Limb (tissue), 2 donors: ENCODE measurements at regions not wholly inside any gene's neighbourhood (a gene's known extent, or its start where the extent isn't known, plus 50 kb on each side); places are given as distances from the start of the nearest gene placed in this dataset.

Source experiments
- DNase-seq, 2 donors: peaks; one replicate each; pipeline ENCODE4 v3.0.0-alpha.2; 2016; ENCODE audit errors: extremely low spot score in 2 of 2

DNA sequence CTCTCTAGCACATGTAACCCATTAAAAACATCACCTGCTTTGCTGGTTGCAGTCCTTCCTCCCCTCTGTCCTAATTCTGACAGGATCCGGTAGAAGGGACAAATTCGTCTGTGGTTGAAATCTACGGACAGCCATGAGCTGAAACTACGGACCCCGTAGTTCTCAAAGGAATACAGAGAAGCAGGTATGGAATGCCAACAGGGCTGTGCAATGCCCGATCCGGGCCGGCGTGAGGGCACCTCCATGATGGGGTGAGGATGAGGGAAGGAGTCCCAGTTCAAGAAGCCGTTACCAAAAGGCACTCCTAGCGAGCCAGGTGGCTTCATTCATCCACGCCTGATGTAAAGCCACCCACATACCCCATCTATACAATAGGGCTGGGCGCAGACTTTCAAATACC is 160.0 kb upstream of the NSMCE3 start:
- no peak for DNase-seq

DNA sequence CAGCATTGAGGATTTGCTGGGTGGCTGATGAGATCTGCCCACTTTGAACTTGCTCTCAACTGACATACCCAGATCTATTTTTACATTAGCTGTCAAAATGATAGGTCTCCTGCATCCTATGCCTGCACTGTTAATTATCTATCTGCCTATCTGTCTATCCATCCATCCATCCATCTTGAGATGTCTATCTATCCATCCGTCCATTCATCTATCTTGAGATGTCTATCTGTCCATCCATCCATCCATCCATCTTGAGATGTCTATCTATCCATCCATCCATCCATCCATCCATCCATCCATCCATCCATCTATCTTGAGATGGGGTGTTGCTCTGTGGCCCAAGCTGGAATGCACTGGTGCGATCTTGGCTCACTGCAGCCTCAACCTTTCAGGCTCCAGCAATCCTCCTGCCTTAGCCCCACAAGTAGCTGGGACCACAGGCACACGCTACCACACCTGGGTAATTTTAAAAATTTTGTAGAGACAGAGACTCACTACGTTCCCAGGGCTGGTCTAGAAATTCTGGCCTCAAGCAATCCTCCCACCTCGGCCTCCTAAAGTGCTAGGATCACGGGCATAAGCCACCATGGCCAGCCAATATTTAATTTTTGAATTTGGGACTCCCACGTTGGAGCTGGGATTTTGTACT is 159.4 kb upstream of the NSMCE3 start:
- no peak for DNase-seq

- no peak for DNase-seq
Observed at GRCh38 chr15:29425864-29426263, 156.2 kb upstream of the NSMCE3 start.

- DNase-seq, result no peak
Observed at GRCh38 chr15:29424118-29424517, 154.5 kb upstream of the NSMCE3 start.

- no peak for DNase-seq
Observed at GRCh38 chr15:29422606-29423005, 153.0 kb upstream of the NSMCE3 start.

DNA sequence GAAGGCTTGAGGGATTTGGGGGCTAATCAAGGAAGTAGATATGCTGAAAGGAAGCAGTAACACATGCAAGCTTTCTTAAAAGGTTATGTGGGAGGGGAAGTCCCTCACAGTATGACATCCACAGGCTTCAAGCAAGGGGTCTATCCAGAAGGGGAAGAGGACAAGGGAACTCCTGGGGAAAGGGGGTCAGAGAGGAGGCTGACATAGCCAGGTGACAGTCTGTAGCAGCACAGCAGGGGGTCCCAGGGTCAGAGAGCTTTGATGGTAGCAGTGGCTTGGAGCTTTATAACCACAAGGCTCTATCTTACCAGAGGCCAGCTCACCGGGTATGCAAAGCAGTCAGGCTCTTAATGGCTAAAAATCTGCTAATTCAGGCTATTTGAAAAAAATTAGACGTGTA is 150.6 kb upstream of the NSMCE3 start:
- no peak for DNase-seq

- DNase-seq, result no peak
Observed at GRCh38 chr15:29418931-29419330, 149.3 kb upstream of the NSMCE3 start.

DNA sequence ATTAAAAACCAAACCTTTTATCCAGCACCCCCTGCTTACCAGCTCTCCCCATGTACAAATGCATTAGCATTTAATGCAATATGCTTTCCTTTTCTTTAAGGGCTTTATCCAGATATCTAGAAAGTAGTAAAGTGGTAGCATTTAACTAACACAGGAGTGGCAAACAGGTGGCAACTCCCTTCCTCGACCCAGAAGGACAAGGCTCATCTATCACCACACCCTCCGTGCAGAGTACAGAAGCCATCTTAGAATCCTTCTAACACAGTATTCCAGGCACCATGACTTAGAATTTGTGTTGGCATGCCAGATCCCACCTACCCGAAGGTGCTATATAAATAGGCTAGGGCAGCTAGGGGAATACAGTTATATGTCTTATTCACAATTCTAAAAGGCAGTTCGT is 148.6 kb upstream of the NSMCE3 start:
- DNase-seq, result no peak

DNA sequence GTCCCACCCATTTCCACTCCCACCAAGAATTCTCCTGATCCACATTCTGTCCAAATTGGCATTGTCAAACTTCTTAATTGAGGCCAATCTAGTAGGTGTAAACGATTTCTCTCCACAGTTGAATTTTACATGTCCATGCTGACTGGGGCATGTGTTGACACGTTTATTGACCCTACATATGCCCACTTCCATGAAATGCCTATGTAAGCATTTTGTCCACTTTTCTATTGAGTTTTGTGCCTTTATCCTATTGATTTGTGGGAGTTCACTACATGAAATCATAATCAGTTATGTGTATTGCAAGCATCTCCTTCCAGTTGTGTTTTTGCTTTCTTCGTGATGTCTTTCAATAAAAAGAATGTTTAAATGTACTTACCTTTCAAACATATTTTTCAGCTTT is 141.7 kb upstream of the NSMCE3 start:
- no peak for DNase-seq

GRCh38 chr15:29410338-29410737 is 140.7 kb upstream of the NSMCE3 start:
- DNase-seq, result no peak

- no peak for DNase-seq
Observed at GRCh38 chr15:29409890-29410289, 140.3 kb upstream of the NSMCE3 start.

DNA sequence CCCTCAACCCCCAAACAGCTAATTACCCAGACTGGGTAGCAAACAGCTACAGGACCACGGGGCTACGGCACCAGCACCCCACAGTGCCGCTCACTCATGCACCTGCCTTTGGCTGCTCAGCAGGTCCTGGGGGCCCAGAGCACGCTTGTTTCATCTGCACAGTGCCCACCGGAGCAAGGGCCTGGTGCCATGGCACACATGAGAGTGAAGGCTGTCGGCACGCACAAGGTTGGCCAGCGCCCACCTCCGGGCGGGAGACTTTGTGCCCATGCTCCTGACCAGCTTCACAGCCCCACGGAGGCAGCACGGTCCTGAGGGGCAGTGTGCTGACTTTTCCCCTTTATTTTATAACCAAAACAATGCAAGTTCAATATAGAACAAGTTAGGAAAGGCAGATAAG is 135.9 kb upstream of the NSMCE3 start:
- DNase-seq, result no peak

GRCh38 chr15:29403772-29404171 is 134.2 kb upstream of the NSMCE3 start:
- no peak for DNase-seq

DNA sequence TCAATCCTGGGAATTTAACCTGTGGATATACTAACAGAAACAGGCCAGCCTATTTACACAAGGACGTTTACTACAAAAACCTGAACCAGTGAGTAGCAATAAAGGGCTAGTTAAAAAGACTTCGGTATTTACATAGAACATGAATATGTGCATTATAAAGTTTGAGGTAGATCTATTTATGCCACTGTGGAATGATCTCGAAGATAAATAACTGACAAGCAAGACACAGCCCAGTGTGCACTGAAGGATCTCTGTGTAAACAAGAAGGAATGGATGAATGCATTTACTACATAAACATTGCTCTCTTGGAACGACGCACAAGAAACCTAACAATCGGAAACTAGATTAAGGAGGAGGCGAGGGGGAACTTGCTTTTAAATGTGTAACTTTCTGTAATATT is 132.0 kb upstream of the NSMCE3 start:
- DNase-seq, result no peak

- DNase-seq, result no peak
Observed at GRCh38 chr15:29400701-29401100, 131.1 kb upstream of the NSMCE3 start.

DNA sequence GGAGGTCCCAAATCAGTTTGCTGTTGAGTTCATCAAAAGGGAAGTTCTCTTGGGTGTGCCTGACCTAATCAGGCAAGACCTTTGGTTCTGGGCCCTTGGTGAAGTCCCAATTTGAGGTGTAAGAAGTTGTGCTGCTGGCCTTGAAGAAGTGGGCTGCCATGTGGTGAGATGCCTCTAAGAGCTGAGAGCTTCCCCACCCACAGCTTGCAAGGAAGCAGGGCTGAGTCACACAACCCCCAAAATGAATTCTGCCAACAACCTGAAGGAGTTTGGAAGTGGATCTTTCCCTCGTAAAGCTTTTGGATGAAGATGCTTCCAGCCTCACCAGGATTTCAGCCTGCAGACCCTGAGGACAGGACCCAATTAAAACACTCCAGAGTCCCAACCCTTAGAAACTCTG is 129.3 kb upstream of the NSMCE3 start:
- DNase-seq, result no peak

DNA sequence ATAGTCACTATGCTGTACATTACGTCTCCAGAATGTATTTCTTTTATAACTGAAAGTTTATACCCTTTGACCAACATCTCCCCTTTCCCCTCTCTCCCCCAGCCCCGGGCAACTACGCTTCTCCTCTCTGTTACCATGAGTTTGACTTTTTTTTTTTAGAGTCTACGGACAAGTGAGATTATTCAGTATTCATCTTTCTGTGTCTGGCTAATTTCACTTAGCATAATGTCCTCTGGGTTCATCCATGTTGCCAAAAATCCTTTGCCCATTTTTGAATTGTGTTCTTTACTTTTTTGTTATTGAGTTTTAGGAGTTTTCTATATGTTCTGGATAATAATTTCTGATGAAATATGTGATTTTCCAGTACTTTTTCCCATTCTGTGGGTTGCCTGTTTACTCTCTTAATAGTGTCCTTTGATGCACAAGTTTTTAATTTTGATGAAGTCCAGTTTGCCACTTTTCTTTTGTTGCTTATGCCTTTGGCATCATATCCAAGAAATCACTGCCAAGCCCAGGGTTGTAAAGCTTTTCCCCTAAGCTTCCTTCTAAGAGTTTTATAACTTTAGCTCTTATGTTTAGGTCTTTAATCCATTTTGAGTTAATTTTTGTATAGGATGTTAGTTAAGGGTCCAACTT is 126.7 kb upstream of the NSMCE3 start:
- DNase-seq, result no peak

- no peak for DNase-seq
Observed at GRCh38 chr15:29393443-29393842, 123.8 kb upstream of the NSMCE3 start.

GRCh38 chr15:29392358-29392757 is 122.7 kb upstream of the NSMCE3 start:
- no peak for DNase-seq

DNA sequence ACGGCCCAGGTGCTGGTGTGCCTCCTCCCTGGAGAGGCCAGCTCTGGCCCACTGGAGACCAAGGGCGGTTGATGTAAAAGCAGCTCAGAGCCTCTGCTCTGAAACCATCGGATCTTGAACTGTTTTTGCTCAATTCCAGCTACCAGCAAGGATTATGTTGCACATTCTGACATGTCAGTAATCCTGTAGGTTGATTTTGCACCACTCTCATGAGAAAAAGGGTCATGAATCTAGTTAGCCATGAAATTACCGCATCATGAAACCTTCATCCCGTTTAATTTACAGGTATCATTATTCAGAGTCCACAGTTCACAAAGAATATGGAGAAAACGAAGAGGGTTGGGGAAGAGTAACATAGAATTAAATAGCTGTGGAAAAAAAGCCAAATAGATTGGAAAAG is 120.4 kb upstream of the NSMCE3 start:
- DNase-seq, result no peak

DNA sequence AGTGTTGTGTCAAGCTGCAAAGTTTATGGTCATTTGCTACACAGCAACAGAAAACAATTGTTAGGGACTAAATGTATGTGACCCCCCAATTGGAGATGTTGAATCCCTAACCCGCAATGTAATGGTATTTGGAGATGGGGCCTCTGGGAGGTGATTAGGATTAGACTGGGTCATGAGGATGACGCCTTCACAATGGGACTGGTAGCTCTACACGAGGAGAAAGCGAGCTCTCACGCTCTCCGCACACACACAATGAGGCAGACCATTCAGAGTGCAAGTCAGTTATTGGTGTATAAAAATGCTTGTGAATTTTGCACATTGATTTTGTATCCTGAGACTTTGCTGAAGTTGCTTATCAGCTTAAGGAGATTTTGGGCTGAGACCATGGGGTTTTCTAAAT is 116.9 kb upstream of the NSMCE3 start:
- no peak for DNase-seq

- DNase-seq, result no peak
Observed at GRCh38 chr15:29383367-29383766, 113.7 kb upstream of the NSMCE3 start.

- DNase-seq, result no peak
Observed at GRCh38 chr15:29382862-29383261, 113.2 kb upstream of the NSMCE3 start.

DNA sequence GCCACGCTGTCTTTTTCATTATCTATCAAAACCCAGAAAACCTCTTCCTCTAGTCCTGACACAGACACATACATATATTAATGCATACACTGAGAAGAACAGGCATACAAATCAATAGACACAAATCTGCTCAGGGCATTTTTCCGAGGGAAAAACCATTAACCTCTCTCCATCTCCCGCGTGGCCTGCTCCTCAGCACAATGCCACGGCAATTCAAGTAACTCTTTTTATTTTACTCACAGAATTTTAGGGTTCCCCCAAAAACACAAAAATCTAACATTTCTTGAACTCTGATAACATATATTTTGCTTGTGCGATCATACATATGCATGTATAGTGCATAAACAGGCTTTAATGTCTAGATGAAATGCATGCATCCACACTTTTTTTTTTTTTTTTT is 110.8 kb upstream of the NSMCE3 start:
- DNase-seq, result no peak
